ENCODE measurements at regions not wholly inside any gene's neighbourhood (a gene's known extent, or its start where the extent isn't known, plus 50 kb on each side); places are given as distances from the start of the nearest gene placed in this dataset.

DNA sequence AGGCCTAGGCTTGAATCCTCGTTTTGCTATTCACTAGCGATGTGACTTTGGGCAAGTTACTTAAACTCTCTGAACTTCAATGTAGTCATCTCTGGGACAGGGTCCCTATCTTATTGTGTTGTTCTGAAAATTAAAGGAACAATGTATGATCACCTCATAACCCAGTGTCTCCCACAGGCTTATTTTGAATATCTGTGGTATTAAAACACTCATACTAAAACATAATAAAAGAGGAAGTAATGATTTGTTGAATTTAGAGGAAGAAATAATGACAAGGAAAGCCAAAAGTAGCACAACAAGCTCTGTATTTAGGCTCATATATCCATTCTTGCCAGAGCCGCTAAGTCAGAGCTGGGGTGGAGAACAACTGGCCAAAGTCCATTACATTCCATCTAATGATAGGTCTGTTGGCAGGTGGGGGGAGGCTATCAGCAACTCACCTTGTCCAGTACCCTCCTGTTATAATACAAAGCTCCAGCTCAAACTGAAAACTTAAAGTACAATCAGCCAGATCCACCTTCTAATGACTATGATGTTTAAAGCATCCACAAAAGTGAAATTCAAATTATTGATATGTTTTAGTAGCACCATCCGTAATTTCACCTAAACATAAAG lies 64.5 kb upstream of the LSM6 start:
- TF ChIP-seq, protein P1, sequence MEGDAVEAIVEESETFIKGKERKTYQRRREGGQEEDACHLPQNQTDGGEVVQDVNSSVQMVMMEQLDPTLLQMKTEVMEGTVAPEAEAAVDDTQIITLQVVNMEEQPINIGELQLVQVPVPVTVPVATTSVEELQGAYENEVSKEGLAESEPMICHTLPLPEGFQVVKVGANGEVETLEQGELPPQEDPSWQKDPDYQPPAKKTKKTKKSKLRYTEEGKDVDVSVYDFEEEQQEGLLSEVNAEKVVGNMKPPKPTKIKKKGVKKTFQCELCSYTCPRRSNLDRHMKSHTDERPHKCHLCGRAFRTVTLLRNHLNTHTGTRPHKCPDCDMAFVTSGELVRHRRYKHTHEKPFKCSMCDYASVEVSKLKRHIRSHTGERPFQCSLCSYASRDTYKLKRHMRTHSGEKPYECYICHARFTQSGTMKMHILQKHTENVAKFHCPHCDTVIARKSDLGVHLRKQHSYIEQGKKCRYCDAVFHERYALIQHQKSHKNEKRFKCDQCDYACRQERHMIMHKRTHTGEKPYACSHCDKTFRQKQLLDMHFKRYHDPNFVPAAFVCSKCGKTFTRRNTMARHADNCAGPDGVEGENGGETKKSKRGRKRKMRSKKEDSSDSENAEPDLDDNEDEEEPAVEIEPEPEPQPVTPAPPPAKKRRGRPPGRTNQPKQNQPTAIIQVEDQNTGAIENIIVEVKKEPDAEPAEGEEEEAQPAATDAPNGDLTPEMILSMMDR (IDR thresholded peaks at IDR 0.05 in 4 of 5, conservative IDR thresholded peaks at IDR 0.05 in 1 of 5): no peak
- no peak for TF ChIP-seq POLR2A (IDR thresholded peaks at IDR 0.05)
- ATAC-seq (no peak), DNase-seq (no peak)
- Histone ChIP-seq H3K4me1 (no peaks in the 10 kb centered on the region), H3K4me3 (no peak overlapping the region), H3K27me3 (no peaks in the 10 kb centered on the region), H3K27ac (no peak overlapping the region), H3K36me3 (no peaks in the 10 kb centered on the region), H3K9me3 (no peaks in the 10 kb centered on the region)
- intact Hi-C loops (cut with DNase I; ENCODE audit: low total_unique reads): loop anchor here (5.0 kb wide), 1 partner anchor 684 kb away; no protein-coding TSS in a partner anchor
- in situ Hi-C loops (cut with MboI; ENCODE audit: low sequenced_read_pairs in 4 of 4): loop anchor here in 1 of 4 donors (25.0 kb wide), 1 partner anchor 801 kb away; no protein-coding TSS in a partner anchor

DNA sequence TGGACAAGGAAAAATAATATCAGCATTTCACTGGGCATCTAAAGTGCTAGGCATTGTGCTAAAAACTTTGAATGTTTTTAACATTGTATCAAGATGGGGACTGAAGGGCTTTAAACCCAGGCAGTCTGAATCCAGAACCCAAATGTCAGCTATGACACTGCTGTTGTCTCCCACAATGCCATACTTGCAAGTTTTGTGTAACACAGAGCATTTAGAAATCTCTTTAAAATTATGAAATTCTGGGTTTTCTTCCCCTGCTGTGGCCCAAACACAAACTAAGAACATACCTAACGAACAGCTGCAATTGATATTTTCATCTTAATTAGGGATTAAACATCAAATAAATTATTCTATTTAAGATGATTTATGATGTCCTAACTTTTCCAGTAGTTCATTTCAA lies 66.8 kb upstream of the LSM6 start:
- ATAC-seq (no peak), DNase-seq (no peak)
- H3K27me3 ChIP-seq: no peaks in the 10 kb centered on the region
- no peak overlapping the region for H3K4me3 ChIP-seq
- in situ Hi-C loops (cut with MboI; ENCODE audit: low sequenced_read_pairs in 4 of 4): loop anchor here in 1 of 4 donors (25.0 kb wide), 1 partner anchor 804 kb away; no protein-coding TSS in a partner anchor
- no peak overlapping the region for H3K27ac ChIP-seq
- no peaks in the 10 kb centered on the region for H3K36me3 ChIP-seq
- TF ChIP-seq, protein P1 (IDR thresholded peaks at IDR 0.05 in 4 of 5, conservative IDR thresholded peaks at IDR 0.05 in 1 of 5): no peak
- TF ChIP-seq POLR2A (IDR thresholded peaks at IDR 0.05): no peak
- no peaks in the 10 kb centered on the region for H3K4me1 ChIP-seq
- intact Hi-C loops (cut with DNase I; ENCODE audit: low total_unique reads): no loop called here
- no peaks in the 10 kb centered on the region for H3K9me3 ChIP-seq

GRCh38 chr4:146107587-146108240 lies 67.8 kb upstream of the LSM6 start:
- intact Hi-C loops (cut with DNase I; ENCODE audit: low total_unique reads): no loop called here
- Histone ChIP-seq H3K4me3 (no peak overlapping the region), H3K36me3 (no peaks in the 10 kb centered on the region), H3K9me3 (no peaks in the 10 kb centered on the region), H3K27me3 (no peaks in the 10 kb centered on the region), H3K4me1 (no peaks in the 10 kb centered on the region), H3K27ac (no peak overlapping the region)
- ATAC-seq (no peak), DNase-seq (no peak)
- in situ Hi-C loops (cut with MboI; ENCODE audit: low sequenced_read_pairs in 4 of 4): loop anchor here in 1 of 4 donors (25.0 kb wide), 1 partner anchor 805 kb away; no protein-coding TSS in a partner anchor
- no peak for TF ChIP-seq POLR2A (IDR thresholded peaks at IDR 0.05)
- TF ChIP-seq, protein P1 (IDR thresholded peaks at IDR 0.05 in 4 of 5, conservative IDR thresholded peaks at IDR 0.05 in 1 of 5): no peak

DNA sequence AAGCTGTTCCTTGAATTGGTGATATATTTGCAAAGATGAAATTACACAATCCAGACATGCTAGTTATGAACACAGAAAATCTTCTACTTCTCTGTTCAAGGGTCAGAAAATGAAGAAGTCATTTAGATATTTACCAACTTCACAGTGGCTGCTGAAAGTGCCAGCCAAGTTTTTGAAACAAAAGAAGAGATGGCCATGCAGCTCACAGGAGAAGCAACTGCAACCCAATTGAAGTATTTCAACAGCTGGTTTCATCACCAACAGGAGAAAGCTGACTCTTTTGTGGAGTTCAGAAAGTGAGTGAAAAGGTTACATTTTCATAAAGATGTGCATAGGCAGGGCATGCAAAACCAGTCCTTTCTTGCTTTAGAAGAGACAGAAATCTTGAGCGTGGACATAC lies 70.1 kb upstream of the LSM6 start:
- no peak for ATAC-seq
- H3K4me3 ChIP-seq: no peak overlapping the region
- in situ Hi-C loops (cut with MboI; ENCODE audit: low sequenced_read_pairs in 4 of 4): loop anchor here in 1 of 4 donors (25.0 kb wide), 1 partner anchor 807 kb away; no protein-coding TSS in a partner anchor
- TF ChIP-seq POLR2A (IDR thresholded peaks at IDR 0.05): no peak
- TF ChIP-seq, protein P1 (IDR thresholded peaks at IDR 0.05 in 4 of 5, conservative IDR thresholded peaks at IDR 0.05 in 1 of 5): no peak
- DNase-seq: no peak
- H3K4me1 ChIP-seq: no peaks in the 10 kb centered on the region
- H3K27me3 ChIP-seq: no peaks in the 10 kb centered on the region
- intact Hi-C loops (cut with DNase I; ENCODE audit: low total_unique reads): no loop called here
- H3K9me3 ChIP-seq: no peaks in the 10 kb centered on the region
- no peak overlapping the region for H3K27ac ChIP-seq
- H3K36me3 ChIP-seq: no peaks in the 10 kb centered on the region
